ENCODE measurements at regions not wholly inside any gene's neighbourhood (a gene's known extent, or its start where the extent isn't known, plus 50 kb on each side); places are given as distances from the start of the nearest gene placed in this dataset.

DNA sequence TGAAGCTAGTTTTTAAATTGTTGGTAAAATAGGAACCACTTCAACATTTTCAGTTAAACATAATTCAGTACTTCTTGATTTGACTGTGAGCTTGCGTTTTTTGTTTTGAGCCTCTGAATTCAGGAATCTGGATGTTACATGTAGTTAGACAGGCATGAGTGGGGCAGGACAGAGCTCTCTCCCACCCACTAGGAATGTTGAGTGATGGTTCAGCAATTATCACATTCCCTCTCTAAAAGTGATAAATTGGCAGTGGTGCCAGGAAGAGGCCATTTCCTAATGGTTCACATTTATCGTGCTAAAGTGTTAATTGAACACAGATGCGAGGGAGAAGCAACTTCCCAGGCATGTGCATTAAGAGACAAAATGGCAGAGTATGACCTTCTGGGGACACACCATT, 465.5 kb upstream of the HTR1E start:
- TF ChIP-seq, protein P1, sequence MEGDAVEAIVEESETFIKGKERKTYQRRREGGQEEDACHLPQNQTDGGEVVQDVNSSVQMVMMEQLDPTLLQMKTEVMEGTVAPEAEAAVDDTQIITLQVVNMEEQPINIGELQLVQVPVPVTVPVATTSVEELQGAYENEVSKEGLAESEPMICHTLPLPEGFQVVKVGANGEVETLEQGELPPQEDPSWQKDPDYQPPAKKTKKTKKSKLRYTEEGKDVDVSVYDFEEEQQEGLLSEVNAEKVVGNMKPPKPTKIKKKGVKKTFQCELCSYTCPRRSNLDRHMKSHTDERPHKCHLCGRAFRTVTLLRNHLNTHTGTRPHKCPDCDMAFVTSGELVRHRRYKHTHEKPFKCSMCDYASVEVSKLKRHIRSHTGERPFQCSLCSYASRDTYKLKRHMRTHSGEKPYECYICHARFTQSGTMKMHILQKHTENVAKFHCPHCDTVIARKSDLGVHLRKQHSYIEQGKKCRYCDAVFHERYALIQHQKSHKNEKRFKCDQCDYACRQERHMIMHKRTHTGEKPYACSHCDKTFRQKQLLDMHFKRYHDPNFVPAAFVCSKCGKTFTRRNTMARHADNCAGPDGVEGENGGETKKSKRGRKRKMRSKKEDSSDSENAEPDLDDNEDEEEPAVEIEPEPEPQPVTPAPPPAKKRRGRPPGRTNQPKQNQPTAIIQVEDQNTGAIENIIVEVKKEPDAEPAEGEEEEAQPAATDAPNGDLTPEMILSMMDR (conservative IDR thresholded peaks at IDR 0.05 in 1 of 2, IDR thresholded peaks at IDR 0.05 in 1 of 2; ENCODE audit: low read depth in 1 of 2, low read length in 2 of 2): no peak
- TF ChIP-seq EZH2 (IDR thresholded peaks at IDR 0.05; ENCODE audit: low read length, missing control alignments): no peak

Measured in fibroblast of lung (primary cell).